A673 (cell line): ENCODE measurements at regions not wholly inside any gene's neighbourhood (a gene's known extent, or its start where the extent isn't known, plus 50 kb on each side); places are given as distances from the start of the nearest gene placed in this dataset.

Source experiments
- BruUV-seq: library from RNA; stranded (reverse); fragments of 400-500 nt; replicated peaks from 2 replicates; lab custom pipeline; 2021; lab: Mats Ljungman, UMichigan
- CTCF ChIA-PET: fragments of 300-600 bp; sonication (Branson Sonifier 250); formaldehyde crosslinking; loops from one replicate; lab custom pipeline; 2022; ENCODE audit warnings: antibody characterized with exemption; lab: Charles Lee
- POLR2A ChIA-PET: fragments of 300-600 bp; sonication (Branson Sonifier 250); formaldehyde crosslinking; loops from one replicate; lab custom pipeline; 2022; ENCODE audit warnings: antibody characterized with exemption; ENCODE audit not compliant: low non-redundant PET; lab: Charles Lee
- DNase-seq: peaks from one replicate; pipeline ENCODE4 v3.0.0-alpha.2; 2015; ENCODE audit warnings: low spot score
- H3K27ac ChIP-seq: fragments of 200-600 bp; sonication (generic); 2 replicates; pipeline ENCODE4 v1.5.1; 2016; ENCODE audit warnings: mixed run types, low read depth, mild to moderate bottlenecking, mixed read lengths, antibody characterized with exemption, low read length; ENCODE audit not compliant: poor library complexity, severe bottlenecking
- H3K27me3 ChIP-seq: fragments of 200-600 bp; sonication (generic); replicated peaks from 2 replicates; pipeline ENCODE4 v1.6.1; 2017; ENCODE audit warnings: mixed run types, low read depth, mild to moderate bottlenecking, mixed read lengths, antibody characterized with exemption, low read length; ENCODE audit not compliant: insufficient read depth, poor library complexity
- H3K36me3 ChIP-seq: fragments of 200-600 bp; sonication (generic); 2 replicates; pipeline ENCODE4 v1.6.1; 2016; ENCODE audit warnings: mixed run types, mild to moderate bottlenecking, mixed read lengths, antibody characterized with exemption, low read length; ENCODE audit not compliant: insufficient read depth, poor library complexity, severe bottlenecking
- H3K4me1 ChIP-seq: fragments of 200-600 bp; sonication (generic); 2 replicates; pipeline ENCODE4 v1.6.1; 2017; ENCODE audit warnings: mixed run types, mild to moderate bottlenecking, mixed read lengths, antibody characterized with exemption, low read length; ENCODE audit not compliant: insufficient read depth, poor library complexity, severe bottlenecking
- H3K4me3 ChIP-seq: fragments of 200-600 bp; sonication (generic); 2 replicates; pipeline ENCODE4 v1.5.1; 2016; ENCODE audit warnings: low read depth, mixed run types, mild to moderate bottlenecking, mixed read lengths, low read length; ENCODE audit not compliant: poor library complexity, severe bottlenecking
- H3K9me3 ChIP-seq: fragments of 200-600 bp; sonication (generic); 2 replicates; pipeline ENCODE4 v1.6.1; 2016; ENCODE audit warnings: mixed run types, low read depth, mild to moderate bottlenecking, mixed read lengths, antibody characterized with exemption, low read length; ENCODE audit not compliant: poor library complexity, severe bottlenecking
- CTCF ChIP-seq: fragments of 300-800, 200-600 bp; sonication (generic); conservative IDR thresholded peaks from 2 replicates; pipeline ENCODE4 v1.5.1; 2017; ENCODE audit warnings: low read depth, mild to moderate bottlenecking, antibody characterized with exemption, low read length, moderate library complexity, mixed read lengths
- EZH2 ChIP-seq: fragments of 200-600 bp; sonication (generic); IDR thresholded peaks from 2 replicates; pipeline ENCODE4 v1.6.1; 2017; ENCODE audit warnings: borderline replicate concordance, low read depth, mild to moderate bottlenecking, mixed read lengths, antibody characterized with exemption, low read length; ENCODE audit not compliant: poor library complexity, severe bottlenecking
- intact Hi-C: fragments of 100-400 bp; cut with micrococcal nuclease; formaldehyde crosslinking; loops from one replicate; pipeline ENCODE4 v1.10.0; 2022; ENCODE audit not compliant: unreplicated experiment

DNA sequence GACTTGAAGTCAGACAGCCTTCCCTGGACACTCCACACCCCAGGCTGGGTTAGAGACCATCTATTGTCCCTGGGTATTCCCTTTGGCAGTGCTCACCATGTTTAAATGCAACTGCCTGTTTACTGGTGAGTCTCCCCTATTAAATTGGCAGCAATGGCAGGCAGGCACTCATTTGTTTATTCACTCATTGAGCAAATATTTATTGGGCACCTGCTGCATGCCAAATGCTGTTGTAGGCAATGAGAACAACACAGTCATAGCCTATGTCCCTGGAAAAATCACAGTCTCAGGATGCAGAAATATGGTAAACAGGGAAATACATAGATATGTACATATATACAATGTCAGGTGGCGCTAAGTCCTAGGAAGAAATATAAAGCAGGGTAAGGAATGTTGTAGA is 212.8 kb downstream of the SUDS3 start:
- CTCF ChIA-PET: no interaction called here
- no peak for TF ChIP-seq CTCF
- TF ChIP-seq EZH2: no peak
- no peaks in the 10 kb centered on the region for H3K36me3 ChIP-seq
- no peak for DNase-seq
- no peaks in the 10 kb centered on the region for H3K9me3 ChIP-seq
- no peaks in the 10 kb centered on the region for H3K4me1 ChIP-seq
- H3K4me3 ChIP-seq: no peak overlapping the region
- POLR2A ChIA-PET: no interaction called here
- intact Hi-C loops: no loop called here
- no peak overlapping the region for H3K27ac ChIP-seq
- H3K27me3 ChIP-seq: peaks cover 24% of the 10 kb centered on the region
- BruUV-seq: no TSS peak

- no peak for TF ChIP-seq EZH2
- ChIA-PET CTCF (no interaction called here), POLR2A (no interaction called here)
- Histone ChIP-seq H3K4me3 (no peak overlapping the region), H3K36me3 (no peaks in the 10 kb centered on the region), H3K4me1 (no peaks in the 10 kb centered on the region), H3K27ac (no peak overlapping the region), H3K27me3 (peaks cover 23% of the 10 kb centered on the region), H3K9me3 (no peaks in the 10 kb centered on the region)
- BruUV-seq: no TSS peak
- intact Hi-C loops: no loop called here
- DNase-seq: no peak
These were observed 214.2 kb downstream of the SUDS3 start for GRCh38 chr12:118590406-118591150.

GRCh38 chr12:118603610-118604361 is 227.4 kb downstream of the SUDS3 start:
- Histone ChIP-seq H3K27me3 (peaks cover 32% of the 10 kb centered on the region), H3K9me3 (no peaks in the 10 kb centered on the region), H3K4me3 (no peak overlapping the region), H3K4me1 (no peaks in the 10 kb centered on the region), H3K36me3 (no peaks in the 10 kb centered on the region), H3K27ac (no peak overlapping the region)
- POLR2A ChIA-PET: no interaction called here
- intact Hi-C loops: no loop called here
- CTCF ChIA-PET: no interaction called here
- no peak for DNase-seq
- no TSS peak for BruUV-seq
- TF ChIP-seq EZH2 (no peak), CTCF (no peak)
